Natural killer cell (primary cell): ENCODE measurements at regions not wholly inside any gene's neighbourhood (a gene's known extent, or its start where the extent isn't known, plus 50 kb on each side); places are given as distances from the start of the nearest gene placed in this dataset.

ENCODE experiments used
- ATAC-seq, 3 donors: fragments of 150-1000 bp in 2 of 3; fragments of 200-7000 bp in 1 of 3; cut with Tn5 transposase; 1 replicate in 1 of 3; 2 replicates in 2 of 3; pipeline ENCODE4 v1.10.0; 2021; ENCODE audit warnings: mild to moderate bottlenecking in 2 of 3, moderate library complexity in 2 of 3
- DNase-seq, 2 donors: peaks; one replicate each; pipeline versions ENCODE4 v3.0.0 to v3.0.0-alpha.2; 2013 to 2021; ENCODE audit warnings: mixed read lengths in 1 of 2
- H3K27ac ChIP-seq: one replicate; pipeline ENCODE4 v1.5.1; 2013; ENCODE audit warnings: mild to moderate bottlenecking, low read length
- H3K27me3 ChIP-seq: one replicate; pipeline ENCODE4 v1.6.1; 2013; ENCODE audit warnings: low read length; ENCODE audit not compliant: control insufficient read depth, insufficient read depth
- H3K36me3 ChIP-seq: one replicate; pipeline ENCODE4 v1.6.1; 2013; ENCODE audit warnings: low read length; ENCODE audit not compliant: control insufficient read depth, insufficient read depth
- H3K4me1 ChIP-seq: one replicate; pipeline ENCODE4 v1.6.1; 2013; ENCODE audit warnings: low read length; ENCODE audit not compliant: control insufficient read depth, insufficient read depth
- H3K4me3 ChIP-seq: one replicate; pipeline ENCODE4 v1.5.1; 2013; ENCODE audit warnings: low read length
- H3K9me3 ChIP-seq: one replicate; pipeline ENCODE4 v1.6.1; 2013; ENCODE audit warnings: low read length; ENCODE audit not compliant: control insufficient read depth, insufficient read depth
- H3K27ac Mint-ChIP-seq, 2 donors: one replicate each; pipeline ENCODE4 v1.8.0; 2022; ENCODE audit warnings: mild to moderate bottlenecking in 2 of 2, mixed read lengths in 2 of 2, moderate library complexity in 1 of 2
- H3K27me3 Mint-ChIP-seq, 2 donors: one replicate each; pipeline ENCODE4 v1.8.0; 2022; ENCODE audit warnings: low read depth in 2 of 2, mixed read lengths in 2 of 2
- H3K36me3 Mint-ChIP-seq: one replicate; pipeline ENCODE4 v1.8.0; 2022; ENCODE audit warnings: mixed read lengths
- H3K4me1 Mint-ChIP-seq, 2 donors: one replicate each; pipeline ENCODE4 v1.8.0; 2022; ENCODE audit warnings: mixed read lengths in 2 of 2
- H3K4me3 Mint-ChIP-seq: one replicate; pipeline ENCODE4 v1.8.0; 2022; ENCODE audit warnings: mild to moderate bottlenecking, moderate library complexity, mixed read lengths
- H3K9me3 Mint-ChIP-seq, 2 donors: one replicate each; pipeline ENCODE4 v1.8.0; 2022; ENCODE audit warnings: mixed read lengths in 2 of 2
- WGBS: methylation state at CpG from one replicate; pipeline ENCODE4 v1.1.7; 2013; ENCODE audit warnings: missing lambda C conversion rate; ENCODE audit not compliant: insufficient coverage; 5-methylcytosine and 5-hydroxymethylcytosine counted together
- intact Hi-C: fragments of 100-400 bp; cut with micrococcal nuclease; formaldehyde crosslinking; loops from one replicate; pipeline ENCODE4 v1.14.2; 2022
- TF ChIP-seq, protein P1 (sequence below): fragments of 200-600 bp; IDR thresholded peaks from one replicate; pipeline ENCODE4 v1.8.0; 2022; ENCODE audit warnings: antibody characterized with exemption

DNA sequence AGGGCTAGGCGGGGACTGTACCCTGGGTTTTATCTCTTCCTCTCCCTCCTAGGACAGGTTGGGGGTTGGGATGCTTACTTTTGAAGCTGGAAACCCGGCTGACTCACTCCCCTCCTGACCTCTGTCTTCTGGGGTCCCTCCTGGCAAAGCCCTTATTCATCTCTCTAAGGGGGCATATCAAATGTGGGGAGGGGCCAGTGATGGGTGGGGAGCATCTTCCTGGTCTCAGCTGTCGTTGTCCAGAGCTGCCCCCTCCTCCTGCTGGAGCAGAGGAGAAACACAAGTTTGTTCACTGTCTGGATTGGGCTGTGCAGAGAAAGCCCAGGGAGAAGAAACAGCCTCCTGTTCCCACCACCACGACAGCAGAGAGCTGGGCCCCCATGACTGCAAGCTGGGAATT, 85.8 kb downstream of the TNFAIP2 start:
- peaks cover 4% of the 10 kb centered on the region for H3K27me3 ChIP-seq
- TF ChIP-seq, protein P1, sequence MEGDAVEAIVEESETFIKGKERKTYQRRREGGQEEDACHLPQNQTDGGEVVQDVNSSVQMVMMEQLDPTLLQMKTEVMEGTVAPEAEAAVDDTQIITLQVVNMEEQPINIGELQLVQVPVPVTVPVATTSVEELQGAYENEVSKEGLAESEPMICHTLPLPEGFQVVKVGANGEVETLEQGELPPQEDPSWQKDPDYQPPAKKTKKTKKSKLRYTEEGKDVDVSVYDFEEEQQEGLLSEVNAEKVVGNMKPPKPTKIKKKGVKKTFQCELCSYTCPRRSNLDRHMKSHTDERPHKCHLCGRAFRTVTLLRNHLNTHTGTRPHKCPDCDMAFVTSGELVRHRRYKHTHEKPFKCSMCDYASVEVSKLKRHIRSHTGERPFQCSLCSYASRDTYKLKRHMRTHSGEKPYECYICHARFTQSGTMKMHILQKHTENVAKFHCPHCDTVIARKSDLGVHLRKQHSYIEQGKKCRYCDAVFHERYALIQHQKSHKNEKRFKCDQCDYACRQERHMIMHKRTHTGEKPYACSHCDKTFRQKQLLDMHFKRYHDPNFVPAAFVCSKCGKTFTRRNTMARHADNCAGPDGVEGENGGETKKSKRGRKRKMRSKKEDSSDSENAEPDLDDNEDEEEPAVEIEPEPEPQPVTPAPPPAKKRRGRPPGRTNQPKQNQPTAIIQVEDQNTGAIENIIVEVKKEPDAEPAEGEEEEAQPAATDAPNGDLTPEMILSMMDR, result no peak
- WGBS, result 17% methylated on average over 2 of the region's 4 CpGs
- no peak overlapping the region for H3K4me3 ChIP-seq
- no peak overlapping the region for H3K27ac ChIP-seq
- ATAC-seq, result no peak
- intact Hi-C loops, result no loop called here
- Mint-ChIP-seq H3K4me1 (no peaks in the 10 kb centered on the region), H3K27me3 (peaks cover 25 to 29% of the 10 kb centered on the region in 2 donors), H3K4me3 (no peak overlapping the region), H3K36me3 (peaks cover 9% of the 10 kb centered on the region), H3K9me3 (peaks cover under 1 to 4% of the 10 kb centered on the region in 2 donors), H3K27ac (no peak overlapping the region)
- H3K9me3 ChIP-seq, result peaks cover 23% of the 10 kb centered on the region
- no peaks in the 10 kb centered on the region for H3K4me1 ChIP-seq
- no peak for DNase-seq
- H3K36me3 ChIP-seq, result no peaks in the 10 kb centered on the region

DNA sequence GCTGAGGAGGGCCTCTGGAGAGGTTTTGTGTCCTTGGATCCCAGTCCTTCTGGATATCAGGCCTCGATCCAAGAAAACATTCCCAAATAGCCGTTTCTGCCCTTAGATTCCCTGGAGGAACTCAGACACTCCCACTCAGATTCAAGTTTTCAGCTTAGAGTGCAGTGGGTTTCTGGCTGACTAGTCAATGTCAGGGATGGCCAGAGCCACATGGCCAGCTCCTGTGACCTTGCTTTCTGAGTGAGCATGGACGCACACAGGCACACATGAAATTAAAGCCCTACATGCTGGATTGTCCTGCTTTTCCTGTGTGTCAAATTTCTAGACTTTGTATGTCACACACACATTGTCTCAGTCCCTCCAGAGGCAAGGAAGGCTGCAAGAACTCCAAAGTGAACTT, 86.2 kb downstream of the TNFAIP2 start:
- no peaks in the 10 kb centered on the region for H3K4me1 Mint-ChIP-seq
- TF ChIP-seq, protein P1, result no peak
- Histone ChIP-seq H3K9me3 (peaks cover 19% of the 10 kb centered on the region), H3K4me3 (no peak overlapping the region), H3K4me1 (no peaks in the 10 kb centered on the region), H3K27ac (no peak overlapping the region), H3K36me3 (no peaks in the 10 kb centered on the region), H3K27me3 (peaks cover 4% of the 10 kb centered on the region)
- intact Hi-C loops, result no loop called here
- H3K27ac Mint-ChIP-seq, result no peak overlapping the region
- H3K9me3 Mint-ChIP-seq, result peaks cover 0 to 4% of the 10 kb centered on the region in 2 donors
- WGBS, result 79% methylated on average over 3 of the region's 3 CpGs
- peaks cover 4% of the 10 kb centered on the region for H3K36me3 Mint-ChIP-seq
- H3K4me3 Mint-ChIP-seq, result no peak overlapping the region
- no peak for DNase-seq
- ATAC-seq, result no peak
- peaks cover 24 to 25% of the 10 kb centered on the region in 2 donors for H3K27me3 Mint-ChIP-seq

DNA sequence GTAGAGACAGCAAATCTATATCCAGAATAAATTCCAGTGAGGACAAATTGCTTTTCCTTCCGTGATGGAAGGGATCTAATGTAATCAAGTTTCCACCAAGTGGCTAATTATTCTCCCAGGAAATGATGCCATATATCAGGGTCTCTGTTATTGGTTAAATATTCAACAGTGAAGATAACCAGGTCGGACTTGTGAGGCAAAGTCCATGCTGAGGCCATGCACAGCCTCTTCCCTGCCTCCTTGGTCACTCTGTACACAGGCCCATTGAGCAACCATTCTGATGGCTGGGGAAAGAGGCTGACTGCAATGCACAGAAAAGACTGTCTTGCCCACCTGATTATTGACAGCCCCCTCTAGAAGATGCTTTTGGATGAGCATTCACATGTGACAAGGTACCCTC, 90.1 kb downstream of the TNFAIP2 start:
- no peak for DNase-seq
- 73% methylated on average over 2 of the region's 2 CpGs for WGBS
- no peak overlapping the region for H3K27ac Mint-ChIP-seq
- H3K4me1 Mint-ChIP-seq, result no peaks in the 10 kb centered on the region
- H3K9me3 ChIP-seq, result no peaks in the 10 kb centered on the region
- H3K4me3 ChIP-seq, result no peak overlapping the region
- no peaks in the 10 kb centered on the region for H3K36me3 ChIP-seq
- intact Hi-C loops, result no loop called here
- H3K4me3 Mint-ChIP-seq, result no peak overlapping the region
- TF ChIP-seq, protein P1, result no peak
- no peaks in the 10 kb centered on the region for H3K27me3 ChIP-seq
- H3K27ac ChIP-seq, result no peak overlapping the region
- no peaks in the 10 kb centered on the region for H3K36me3 Mint-ChIP-seq
- no peak for ATAC-seq
- peaks cover 23 to 34% of the 10 kb centered on the region in 2 donors for H3K27me3 Mint-ChIP-seq
- no peaks in the 10 kb centered on the region for H3K9me3 Mint-ChIP-seq
- no peaks in the 10 kb centered on the region for H3K4me1 ChIP-seq

DNA sequence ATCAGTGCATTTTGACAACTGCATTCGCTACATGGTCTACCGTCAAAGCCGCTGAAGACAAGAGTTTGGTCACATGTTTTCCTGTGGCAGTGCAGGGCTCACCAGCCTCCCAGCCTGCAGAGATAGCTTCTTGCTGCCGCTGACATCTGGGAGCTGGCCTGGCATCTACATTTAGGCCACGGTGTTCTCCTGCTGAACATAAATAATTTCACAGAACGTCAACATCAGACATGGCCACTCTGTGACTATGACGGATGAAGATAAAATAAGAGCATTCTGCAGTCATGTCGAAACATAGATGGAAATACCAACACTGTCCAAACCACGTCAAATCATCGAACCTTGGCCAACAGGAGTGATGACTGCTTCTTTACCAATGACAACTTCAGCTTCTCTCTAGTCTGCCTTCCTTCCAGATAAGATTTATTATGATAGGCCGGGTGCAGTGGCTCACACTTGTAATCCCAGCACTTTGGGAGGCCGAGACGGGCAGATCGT, 91.2 kb downstream of the TNFAIP2 start:
- H3K9me3 Mint-ChIP-seq, result no peaks in the 10 kb centered on the region
- 84% methylated on average over 14 of the region's 14 CpGs for WGBS
- H3K4me3 ChIP-seq, result no peak overlapping the region
- ATAC-seq, result no peak
- H3K27me3 Mint-ChIP-seq, result peaks cover 18 to 36% of the 10 kb centered on the region in 2 donors
- H3K27me3 ChIP-seq, result no peaks in the 10 kb centered on the region
- no peaks in the 10 kb centered on the region for H3K36me3 ChIP-seq
- no peaks in the 10 kb centered on the region for H3K36me3 Mint-ChIP-seq
- no peak overlapping the region for H3K27ac Mint-ChIP-seq
- no peaks in the 10 kb centered on the region for H3K4me1 ChIP-seq
- intact Hi-C loops, result no loop called here
- no peak overlapping the region for H3K27ac ChIP-seq
- no peak for DNase-seq
- TF ChIP-seq, protein P1, result no peak
- H3K4me3 Mint-ChIP-seq, result no peak overlapping the region
- H3K4me1 Mint-ChIP-seq, result no peaks in the 10 kb centered on the region
- no peaks in the 10 kb centered on the region for H3K9me3 ChIP-seq
